PC-3 (cell line): ENCODE measurements at regions not wholly inside any gene's neighbourhood (a gene's known extent, or its start where the extent isn't known, plus 50 kb on each side); places are given as distances from the start of the nearest gene placed in this dataset.

ENCODE experiments used
- ATAC-seq: fragments of 200-7000 bp; cut with Tn5 transposase; 2 replicates; pipeline ENCODE4 v1.9.1; 2020; ENCODE audit warnings: mild to moderate bottlenecking, moderate library complexity
- BruUV-seq: library from RNA; stranded (reverse); fragments of 400-500 nt; replicated peaks from 2 replicates; lab custom pipeline; 2021; lab: Mats Ljungman, UMichigan
- CTCF ChIA-PET: fragments of 300-600 bp; sonication (Branson Sonifier 250); formaldehyde crosslinking; loops from one replicate; lab custom pipeline; 2022; ENCODE audit warnings: antibody characterized with exemption; lab: Charles Lee
- POLR2A ChIA-PET: fragments of 300-600 bp; sonication (Branson Sonifier 250); formaldehyde crosslinking; loops from one replicate; lab custom pipeline; 2022; ENCODE audit warnings: antibody characterized with exemption; ENCODE audit not compliant: unreplicated experiment; lab: Charles Lee
- DNase-seq: peaks from one replicate; pipeline ENCODE4 v3.0.0-alpha.2; 2015
- H2AFZ ChIP-seq: fragments of 300-600 bp; sonication (generic); 2 replicates; pipeline ENCODE4 v1.6.0; 2016; ENCODE audit warnings: antibody characterized with exemption, low read length
- H3F3A ChIP-seq: fragments of 300-600 bp; sonication (generic); one replicate; pipeline ENCODE4 v1.6.0; 2017; ENCODE audit warnings: antibody characterized with exemption, low read length, control low read depth, mild to moderate bottlenecking; ENCODE audit not compliant: unreplicated experiment
- H3K27ac ChIP-seq: fragments of 300-600 bp; sonication (generic); 2 replicates; pipeline ENCODE4 v1.5.1; 2016; ENCODE audit warnings: mild to moderate bottlenecking, low read length
- H3K27me3 ChIP-seq: fragments of 300-600 bp; sonication (generic); 2 replicates; pipeline ENCODE4 v1.6.1; 2016; ENCODE audit warnings: low read length, mixed read lengths
- H3K36me3 ChIP-seq: fragments of 300-600 bp; sonication (generic); 2 replicates; pipeline ENCODE4 v1.6.1; 2016; ENCODE audit warnings: low read depth, mixed run types, low read length, mixed read lengths
- H3K4me1 ChIP-seq: fragments of 300-600 bp; sonication (generic); 2 replicates; pipeline ENCODE4 v1.5.1; 2016; ENCODE audit warnings: low read length; ENCODE audit not compliant: insufficient read depth
- H3K4me2 ChIP-seq: fragments of 300-600 bp; sonication (generic); 2 replicates; pipeline ENCODE4 v1.6.0; 2016; ENCODE audit warnings: low read length
- H3K4me3 ChIP-seq: fragments of 300-600 bp; sonication (generic); 2 replicates; pipeline ENCODE4 v1.5.1; 2016; ENCODE audit warnings: mild to moderate bottlenecking, low read length, mixed read lengths
- H3K79me2 ChIP-seq: fragments of 300-600 bp; sonication (generic); 2 replicates; pipeline ENCODE4 v1.6.1; 2017; ENCODE audit warnings: low read length, mixed read lengths
- H3K9ac ChIP-seq: fragments of 300-600 bp; sonication (generic); 2 replicates; pipeline ENCODE4 v1.6.0; 2016; ENCODE audit warnings: mild to moderate bottlenecking, low read length
- H3K9me2 ChIP-seq: fragments of 300-600 bp; sonication (generic); replicated peaks from 2 replicates; pipeline ENCODE4 v1.6.1; 2016; ENCODE audit warnings: mixed run types, low read length, mixed read lengths
- H3K9me3 ChIP-seq: fragments of 300-600 bp; sonication (generic); 2 replicates; pipeline ENCODE4 v1.6.1; 2016; ENCODE audit warnings: low read length, mixed read lengths
- H4K20me1 ChIP-seq: fragments of 300-600 bp; sonication (generic); 2 replicates; pipeline ENCODE4 v1.6.1; 2016; ENCODE audit warnings: low read length, mixed read lengths
- CTCF ChIP-seq: fragments of 300-600 bp; sonication (generic); conservative IDR thresholded peaks from 2 replicates; pipeline ENCODE4 v1.5.1; 2017; ENCODE audit warnings: antibody characterized with exemption, low read depth, mild to moderate bottlenecking, low read length
- EZH2 ChIP-seq: fragments of 300-600 bp; sonication (generic); IDR thresholded peaks from one replicate; pipeline ENCODE4 v1.6.1; 2017; ENCODE audit warnings: antibody characterized with exemption, mild to moderate bottlenecking, low read length; ENCODE audit not compliant: unreplicated experiment
- EZH2phosphoT487 ChIP-seq: fragments of 300-600 bp; sonication (generic); IDR thresholded peaks from 2 replicates; pipeline ENCODE4 v1.6.1; 2018; ENCODE audit warnings: mild to moderate bottlenecking, antibody characterized with exemption, low read length, borderline replicate concordance
- intact Hi-C: fragments of 100-400 bp; cut with micrococcal nuclease; formaldehyde crosslinking; loops from 2 replicates; pipeline ENCODE4 v1.9.0; 2023

DNA sequence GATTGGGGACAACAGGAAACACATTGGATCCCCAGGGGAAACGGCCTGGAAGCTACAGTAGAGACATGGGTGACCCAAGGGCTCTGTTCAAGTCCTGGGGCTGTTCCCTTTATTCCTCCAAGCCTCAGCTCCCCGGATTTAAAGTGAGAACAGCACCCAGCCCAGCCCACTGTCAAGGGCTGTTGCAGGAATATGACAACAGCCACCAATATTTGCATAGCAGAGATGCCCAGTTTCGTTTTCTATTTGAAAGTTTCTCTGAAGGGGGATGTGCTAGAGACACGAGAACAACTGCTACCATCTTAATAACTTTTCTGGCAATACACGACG, 81.1 kb upstream of the WNT7B start:
- DNase-seq, result peak; percentile 84
- Histone ChIP-seq H3K4me3 (peak overlapping the region; percentile 74), H2AFZ (no peak overlapping the region), H3K4me2 (peak overlapping the region; percentile 92), H3K4me1 (peaks cover 65% of the 10 kb centered on the region), H3K36me3 (no peaks in the 10 kb centered on the region), H3K9me3 (no peaks in the 10 kb centered on the region), H3K9ac (peak overlapping the region; percentile 94), H3K79me2 (peaks cover 96% of the 10 kb centered on the region), H3K27me3 (no peaks in the 10 kb centered on the region), H3K9me2 (no peaks in the 10 kb centered on the region), H3F3A (peaks cover 4% of the 10 kb centered on the region), H4K20me1 (no peaks in the 10 kb centered on the region), H3K27ac (peak overlapping the region; percentile 96)
- POLR2A ChIA-PET, result no interaction called here
- ATAC-seq, result peak; percentile 31
- TF ChIP-seq EZH2 (no peak), EZH2phosphoT487 (no peak), CTCF (no peak)
- BruUV-seq, result no TSS peak
- intact Hi-C loops, result loop anchor here (1.0 kb wide), 1 partner anchor 9 kb away; no protein-coding TSS in a partner anchor
- CTCF ChIA-PET, result no interaction called here

DNA sequence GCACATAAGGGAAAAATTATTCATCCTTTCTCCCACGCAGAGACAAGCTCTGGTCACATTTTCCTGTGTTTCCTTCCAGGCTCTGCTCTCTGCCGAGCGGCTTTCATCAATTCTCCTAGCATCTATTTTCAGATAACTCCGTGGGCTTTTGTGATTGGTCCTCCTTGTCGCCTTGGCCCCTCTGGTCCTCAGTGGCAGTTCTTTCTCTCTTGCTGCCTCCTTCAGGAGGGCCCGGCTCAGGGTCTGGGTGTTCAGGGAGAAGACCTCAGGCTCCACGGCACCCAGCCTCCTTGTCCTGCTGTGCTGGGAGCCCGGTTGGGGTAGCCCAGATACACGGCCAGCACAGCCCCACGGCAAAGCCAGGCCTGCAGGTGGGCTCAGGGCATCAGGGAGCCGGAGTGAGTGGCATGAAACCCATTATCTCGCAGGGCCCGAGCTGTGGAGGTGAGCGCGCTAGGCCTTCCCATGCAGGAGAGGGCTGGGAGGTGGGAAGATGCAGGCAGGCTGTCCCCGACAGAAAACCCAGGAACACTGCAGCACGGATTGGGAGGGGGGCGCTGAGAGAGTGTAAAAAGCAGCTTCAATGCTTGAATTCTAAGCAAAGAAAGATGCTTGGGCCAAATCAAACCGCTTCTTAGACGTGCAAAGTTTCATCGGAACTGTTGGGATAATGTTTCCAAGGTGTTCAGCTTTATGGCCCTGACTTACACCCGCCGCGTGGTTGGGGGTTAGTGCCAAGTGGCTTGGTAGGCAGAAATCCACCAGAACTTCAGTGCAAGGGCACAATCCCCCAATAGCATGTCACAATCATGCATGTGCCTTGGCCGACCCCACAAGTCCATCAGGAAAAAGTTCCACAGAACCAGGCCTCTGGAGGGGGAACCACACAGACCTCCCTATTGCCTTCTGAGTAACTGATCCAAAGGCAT, 81.9 kb upstream of the WNT7B start:
- H2AFZ ChIP-seq, result peak overlapping the region; percentile 16; the same call in 1 of the 2 replicates
- CTCF ChIA-PET, result no interaction called here
- no TSS peak for BruUV-seq

More for the DNA sequence above, 81.9 kb upstream of the WNT7B start:
- peak; percentile 35 for DNase-seq
- Histone ChIP-seq H3K4me2 (peak overlapping the region; percentile 92), H3F3A (peaks cover 4% of the 10 kb centered on the region), H3K4me1 (peaks cover 70% of the 10 kb centered on the region), H3K4me3 (peak overlapping the region; percentile 74), H3K36me3 (no peaks in the 10 kb centered on the region), H3K79me2 (peaks cover 97% of the 10 kb centered on the region), H3K9ac (peak overlapping the region; percentile 94), H4K20me1 (no peaks in the 10 kb centered on the region), H3K9me3 (no peaks in the 10 kb centered on the region), H3K27ac (peak overlapping the region; percentile 96), H3K27me3 (no peaks in the 10 kb centered on the region), H3K9me2 (no peaks in the 10 kb centered on the region)
- intact Hi-C loops, result loop anchor here (1.0 kb wide), 1 partner anchor 8 kb away; no protein-coding TSS in a partner anchor
- no peak for ATAC-seq
- POLR2A ChIA-PET, result no interaction called here
- no peak for TF ChIP-seq EZH2phosphoT487
- TF ChIP-seq EZH2, result no peak
- no peak for TF ChIP-seq CTCF
